B cell (primary cell): ENCODE measurements at regions not wholly inside any gene's neighbourhood (a gene's known extent, or its start where the extent isn't known, plus 50 kb on each side); places are given as distances from the start of the nearest gene placed in this dataset.

Source experiments
- ATAC-seq: fragments of 200-7000 bp; cut with Tn5 transposase; one replicate; pipeline ENCODE4 v1.10.0; 2021; ENCODE audit warnings: low read depth, mild to moderate bottlenecking, moderate number of reproducible peaks, moderate library complexity
- CTCF ChIA-PET: fragments of 350-600 bp; sonication (Branson Sonifier 250); formaldehyde crosslinking; loops from one replicate; lab custom pipeline; 2021; ENCODE audit warnings: antibody characterized with exemption, inconsistent platforms; lab: Charles Lee
- POLR2A ChIA-PET: fragments of 350-600 bp; sonication (Branson Sonifier 250); formaldehyde crosslinking; loops from one replicate; lab custom pipeline; 2021; ENCODE audit warnings: antibody characterized with exemption; lab: Charles Lee
- DNase-seq: peaks from one replicate; pipeline ENCODE4 v3.0.0; 2013
- H2AFZ ChIP-seq: 2 replicates; pipeline ENCODE4 v1.6.1; 2012; ENCODE audit warnings: mild to moderate bottlenecking, low read depth, low read length; ENCODE audit not compliant: insufficient read depth, poor library complexity, severe bottlenecking
- H3K27ac ChIP-seq, 2 donors: 1 replicate in 1 of 2; 2 replicates in 1 of 2; pipeline ENCODE4 v1.5.1; 2012 to 2013; ENCODE audit warnings: low read length in 2 of 2, mild to moderate bottlenecking in 2 of 2, moderate library complexity in 1 of 2
- H3K27me3 ChIP-seq, 4 experiments: fragments of 200-600 bp in 1 of 4; sonication (generic) in 1 of 4; replicated peaks in 1 of 4; 1 replicate in 2 of 4; 2 replicates in 2 of 4; pipeline versions ENCODE4 v1.6.1 to v1.7.0; 2013 to 2016; ENCODE audit warnings: low read length in 3 of 4, mild to moderate bottlenecking in 2 of 4, mixed read lengths in 1 of 4, moderate library complexity in 1 of 4; ENCODE audit not compliant: insufficient read depth in 4 of 4, control insufficient read depth in 3 of 4; ENCODE audit errors: control extremely low read depth in 1 of 4
- H3K36me3 ChIP-seq, 2 experiments: replicated peaks in 1 of 2; 1 replicate in 1 of 2; 2 replicates in 1 of 2; pipeline versions ENCODE4 v1.6.1 to v1.7.1; 2013; ENCODE audit warnings: low read length in 1 of 2; ENCODE audit not compliant: insufficient read depth in 2 of 2, control insufficient read depth in 1 of 2; ENCODE audit errors: control extremely low read depth in 1 of 2, extremely low read depth in 1 of 2
- H3K4me1 ChIP-seq, 2 donors: fragments of 200-600 bp in 1 of 2; sonication (generic) in 1 of 2; 1 replicate in 1 of 2; 2 replicates in 1 of 2; pipeline versions ENCODE4 v1.5.1 to v1.6.1; 2013 to 2017; ENCODE audit warnings: low read length in 2 of 2; ENCODE audit not compliant: control insufficient read depth in 2 of 2, insufficient read depth in 2 of 2
- H3K4me2 ChIP-seq: replicated peaks from 2 replicates; pipeline ENCODE3; 2012; ENCODE audit warnings: mild to moderate bottlenecking, low read depth, low read length; ENCODE audit not compliant: poor library complexity, severe bottlenecking
- H3K4me3 ChIP-seq, 5 experiments: fragments of 200-600 bp in 1 of 5; sonication (generic) in 1 of 5; 1 replicate in 3 of 5; 2 replicates in 2 of 5; pipeline versions ENCODE4 v1.5.1 to v1.7.0; 2011 to 2016; ENCODE audit warnings: low read length in 4 of 5, mild to moderate bottlenecking in 4 of 5, low read depth in 2 of 5, control low read depth in 1 of 5, moderate library complexity in 1 of 5; ENCODE audit not compliant: insufficient read depth in 1 of 5; ENCODE audit errors: control extremely low read depth in 1 of 5, extremely low read depth in 1 of 5
- H3K79me2 ChIP-seq: fragments of 200-600 bp; sonication (generic); one replicate; pipeline ENCODE4 v1.6.0; 2016; ENCODE audit warnings: low read length; ENCODE audit not compliant: control insufficient read depth, insufficient read depth
- H3K9ac ChIP-seq: fragments of 200-600 bp; sonication (generic); 2 replicates; pipeline ENCODE4 v1.6.1; 2017; ENCODE audit warnings: mild to moderate bottlenecking, low read length, moderate library complexity
- H3K9me3 ChIP-seq, 3 donors: one replicate each; pipeline versions ENCODE4 v1.6.1 to v1.7.1; 2013; ENCODE audit warnings: low read length in 2 of 3; ENCODE audit not compliant: control insufficient read depth in 2 of 3, insufficient read depth in 1 of 3; ENCODE audit errors: control extremely low read depth in 1 of 3
- H4K20me1 ChIP-seq: 2 replicates; pipeline ENCODE4 v1.6.0; 2012; ENCODE audit warnings: mild to moderate bottlenecking, low read length; ENCODE audit not compliant: insufficient read depth, control insufficient read depth, poor library complexity, severe bottlenecking
- H3K27ac Mint-ChIP-seq: one replicate; pipeline ENCODE4 v1.8.0; 2021; ENCODE audit warnings: mixed read lengths
- H3K27me3 Mint-ChIP-seq: one replicate; pipeline ENCODE4 v1.8.0; 2021; ENCODE audit warnings: mixed read lengths
- H3K4me1 Mint-ChIP-seq: one replicate; pipeline ENCODE4 v1.8.0; 2021; ENCODE audit warnings: mixed read lengths
- H3K4me3 Mint-ChIP-seq: one replicate; pipeline ENCODE4 v1.8.0; 2021; ENCODE audit warnings: mixed read lengths
- H3K9me3 Mint-ChIP-seq: one replicate; pipeline ENCODE4 v1.8.0; 2022; ENCODE audit warnings: mixed read lengths; ENCODE audit not compliant: insufficient read depth
- EZH2 ChIP-seq: IDR thresholded peaks from 2 replicates; pipeline ENCODE4 v1.6.1; 2012; ENCODE audit warnings: borderline replicate concordance, low read depth, mild to moderate bottlenecking, moderate library complexity, low read length; ENCODE audit not compliant: insufficient read depth, poor library complexity, severe bottlenecking
- WGBS: methylation state at CpG from one replicate; pipeline ENCODE4 v1.1.5; 2013; ENCODE audit warnings: missing lambda C conversion rate; ENCODE audit not compliant: insufficient coverage; 5-methylcytosine and 5-hydroxymethylcytosine counted together
- intact Hi-C: fragments of 100-400 bp; cut with micrococcal nuclease; formaldehyde crosslinking; loops from one replicate; pipeline ENCODE4 v1.10.0; 2022
- TF ChIP-seq, protein P1 (sequence below): fragments of 200-600 bp; IDR thresholded peaks from one replicate; pipeline ENCODE4 v1.8.0; 2022; ENCODE audit warnings: antibody characterized with exemption, mild to moderate bottlenecking

DNA sequence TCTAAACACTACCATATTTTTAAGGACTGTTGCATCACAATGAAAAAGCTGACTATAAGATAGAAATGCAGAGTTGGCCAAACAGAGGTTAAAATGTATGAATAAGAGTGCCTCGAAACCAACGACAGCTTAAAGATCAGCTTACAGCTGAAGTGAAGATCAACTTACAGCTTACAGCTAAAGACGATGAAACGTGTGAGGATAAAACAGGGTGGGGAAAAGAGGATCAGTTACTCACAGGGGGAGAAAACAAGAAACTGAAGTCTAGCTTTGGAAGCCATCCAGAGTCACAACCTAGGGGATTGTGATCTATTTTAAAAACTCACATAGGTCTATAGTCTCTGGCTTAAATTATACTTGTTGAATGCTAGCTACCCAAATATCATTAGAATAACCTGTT is 220.0 kb downstream of the SNCAIP start:
- H3K27me3 ChIP-seq: peaks cover 0 to 7% (median 0%) of the 10 kb centered on the region in 4 experiments
- DNase-seq: no peak
- H3K4me1 ChIP-seq: no peaks in the 10 kb centered on the region
- WGBS: 94% methylated on average over 4 of the region's 4 CpGs
- CTCF ChIA-PET: interaction anchor here (1.1 kb wide), 1 partner anchor 16 kb away, joined by 3 read pairs; no protein-coding TSS in a partner anchor
- Mint-ChIP-seq H3K27ac (no peak overlapping the region), H3K27me3 (peaks cover 33% of the 10 kb centered on the region), H3K9me3 (no peaks in the 10 kb centered on the region), H3K4me1 (peaks cover 4% of the 10 kb centered on the region), H3K4me3 (no peak overlapping the region)
- H3K27ac ChIP-seq: no peak overlapping the region
- no peaks in the 10 kb centered on the region for H4K20me1 ChIP-seq
- no peak overlapping the region for H3K4me2 ChIP-seq
- no peak overlapping the region for H2AFZ ChIP-seq
- no peaks in the 10 kb centered on the region for H3K79me2 ChIP-seq
- ATAC-seq: no peak
- POLR2A ChIA-PET: no interaction called here
- intact Hi-C loops: no loop called here
- H3K4me3 ChIP-seq: no peak overlapping the region
- no peaks in the 10 kb centered on the region for H3K36me3 ChIP-seq
- H3K9me3 ChIP-seq: no peaks in the 10 kb centered on the region
- TF ChIP-seq EZH2: no peak
- TF ChIP-seq, protein P1, sequence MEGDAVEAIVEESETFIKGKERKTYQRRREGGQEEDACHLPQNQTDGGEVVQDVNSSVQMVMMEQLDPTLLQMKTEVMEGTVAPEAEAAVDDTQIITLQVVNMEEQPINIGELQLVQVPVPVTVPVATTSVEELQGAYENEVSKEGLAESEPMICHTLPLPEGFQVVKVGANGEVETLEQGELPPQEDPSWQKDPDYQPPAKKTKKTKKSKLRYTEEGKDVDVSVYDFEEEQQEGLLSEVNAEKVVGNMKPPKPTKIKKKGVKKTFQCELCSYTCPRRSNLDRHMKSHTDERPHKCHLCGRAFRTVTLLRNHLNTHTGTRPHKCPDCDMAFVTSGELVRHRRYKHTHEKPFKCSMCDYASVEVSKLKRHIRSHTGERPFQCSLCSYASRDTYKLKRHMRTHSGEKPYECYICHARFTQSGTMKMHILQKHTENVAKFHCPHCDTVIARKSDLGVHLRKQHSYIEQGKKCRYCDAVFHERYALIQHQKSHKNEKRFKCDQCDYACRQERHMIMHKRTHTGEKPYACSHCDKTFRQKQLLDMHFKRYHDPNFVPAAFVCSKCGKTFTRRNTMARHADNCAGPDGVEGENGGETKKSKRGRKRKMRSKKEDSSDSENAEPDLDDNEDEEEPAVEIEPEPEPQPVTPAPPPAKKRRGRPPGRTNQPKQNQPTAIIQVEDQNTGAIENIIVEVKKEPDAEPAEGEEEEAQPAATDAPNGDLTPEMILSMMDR: no peak
- no peak overlapping the region for H3K9ac ChIP-seq

DNA sequence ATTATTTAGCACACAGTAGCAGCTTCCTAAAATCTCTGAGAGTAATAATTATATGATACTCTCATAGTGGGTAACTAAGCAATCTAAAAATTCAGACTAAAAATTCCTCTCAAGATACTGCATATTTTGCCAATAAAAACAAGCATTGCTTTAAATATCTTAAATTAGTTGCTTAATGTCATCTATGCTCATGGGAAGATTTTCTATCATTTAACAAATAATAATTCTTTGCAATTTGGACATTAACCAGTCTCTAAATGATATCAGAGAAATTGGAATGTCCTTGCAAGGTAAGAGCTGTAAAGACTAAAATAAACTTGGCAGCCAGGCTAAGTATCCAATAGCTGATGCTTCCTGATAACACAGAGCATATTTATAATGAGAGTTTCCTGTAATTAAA is 221.8 kb downstream of the SNCAIP start:
- Histone ChIP-seq H3K27me3 (peaks cover 0 to 7% (median under 1%) of the 10 kb centered on the region in 4 experiments), H3K9me3 (no peaks in the 10 kb centered on the region), H3K9ac (no peak overlapping the region), H2AFZ (no peak overlapping the region), H3K79me2 (no peaks in the 10 kb centered on the region), H3K4me1 (no peaks in the 10 kb centered on the region), H3K4me2 (no peak overlapping the region), H3K36me3 (no peaks in the 10 kb centered on the region), H3K27ac (no peak overlapping the region), H3K4me3 (no peak overlapping the region), H4K20me1 (no peaks in the 10 kb centered on the region)
- Mint-ChIP-seq H3K27me3 (peaks cover 36% of the 10 kb centered on the region), H3K4me3 (no peak overlapping the region), H3K9me3 (no peaks in the 10 kb centered on the region), H3K27ac (no peak overlapping the region), H3K4me1 (peaks cover 4% of the 10 kb centered on the region)
- ChIA-PET CTCF (no interaction called here), POLR2A (no interaction called here)
- ATAC-seq (no peak), DNase-seq (no peak)
- TF ChIP-seq EZH2: no peak
- TF ChIP-seq, protein P1: no peak
- intact Hi-C loops: no loop called here
